GM23338 (cell line): ENCODE measurements at regions not wholly inside any gene's neighbourhood (a gene's known extent, or its start where the extent isn't known, plus 50 kb on each side); places are given as distances from the start of the nearest gene placed in this dataset.

ENCODE experiments used
- ATAC-seq: fragments of 200-7000 bp; cut with Tn5 transposase; 3 replicates; pipeline ENCODE4 v1.9.1; 2020
- DNase-seq: peaks from one replicate; pipeline ENCODE4 v3.0.0-alpha.2; 2015; ENCODE audit warnings: low spot score
- H2AFZ ChIP-seq: fragments of 200-600 bp; sonication (generic); 2 replicates; pipeline ENCODE4 v1.8.0; 2016; ENCODE audit warnings: antibody characterized with exemption, mild to moderate bottlenecking, moderate library complexity
- H3F3A ChIP-seq: fragments of 200-600 bp; sonication (generic); replicated peaks from 2 replicates; pipeline ENCODE4 v1.8.0; 2017; ENCODE audit warnings: antibody characterized with exemption, mixed run types, low read depth
- H3K27ac ChIP-seq: fragments of 200-600 bp; sonication (generic); 2 replicates; pipeline ENCODE4 v1.6.1; 2016; ENCODE audit warnings: low read depth
- H3K27me3 ChIP-seq: fragments of 200-600 bp; sonication (generic); 2 replicates; pipeline ENCODE4 v1.8.0; 2016; ENCODE audit warnings: mild to moderate bottlenecking, mixed run types, moderate library complexity; ENCODE audit not compliant: insufficient read depth
- H3K36me3 ChIP-seq: fragments of 200-600 bp; sonication (generic); 2 replicates; pipeline ENCODE4 v1.8.0; 2016; ENCODE audit warnings: mild to moderate bottlenecking; ENCODE audit not compliant: insufficient read depth
- H3K4me1 ChIP-seq: fragments of 200-600 bp; sonication (generic); 2 replicates; pipeline ENCODE4 v1.8.0; 2016; ENCODE audit warnings: mild to moderate bottlenecking, moderate library complexity; ENCODE audit not compliant: insufficient read depth
- H3K4me2 ChIP-seq: fragments of 200-600 bp; sonication (generic); 2 replicates; pipeline ENCODE4 v1.7.1; 2017; ENCODE audit warnings: mixed run types
- H3K4me3 ChIP-seq: fragments of 200-600 bp; sonication (generic); 2 replicates; pipeline ENCODE4 v1.6.1; 2016; ENCODE audit warnings: mixed run types
- H3K79me2 ChIP-seq: fragments of 200-600 bp; sonication (generic); replicated peaks from 2 replicates; pipeline ENCODE4 v1.8.0; 2017; ENCODE audit warnings: mild to moderate bottlenecking; ENCODE audit not compliant: insufficient read depth
- H3K9me2 ChIP-seq: fragments of 200-600 bp; sonication (generic); 2 replicates; pipeline ENCODE4 v1.8.0; 2017; ENCODE audit not compliant: insufficient read depth
- H4K20me1 ChIP-seq: fragments of 200-600 bp; sonication (generic); replicated peaks from 2 replicates; pipeline ENCODE4 v1.8.0; 2017; ENCODE audit warnings: mild to moderate bottlenecking; ENCODE audit not compliant: insufficient read depth
- H3K27ac Mint-ChIP-seq: 2 replicates; pipeline ENCODE4 v1.8.0; 2020; ENCODE audit warnings: inconsistent platforms, mild to moderate bottlenecking, moderate library complexity, mixed read lengths
- H3K27me3 Mint-ChIP-seq: 3 replicates; pipeline ENCODE4 v1.8.0; 2022; ENCODE audit warnings: low read depth, mild to moderate bottlenecking, moderate library complexity, mixed read lengths, inconsistent platforms; ENCODE audit not compliant: insufficient read depth, poor library complexity
- H3K36me3 Mint-ChIP-seq: 3 replicates; pipeline ENCODE4 v1.8.0; 2021; ENCODE audit warnings: low read depth, mild to moderate bottlenecking, inconsistent platforms, moderate library complexity, mixed read lengths
- H3K4me1 Mint-ChIP-seq: 3 replicates; pipeline ENCODE4 v1.8.0; 2020; ENCODE audit warnings: mild to moderate bottlenecking, inconsistent platforms, mixed read lengths
- H3K4me3 Mint-ChIP-seq: 3 replicates; pipeline ENCODE4 v1.8.0; 2021; ENCODE audit warnings: moderate library complexity, mild to moderate bottlenecking, inconsistent platforms, mixed read lengths
- H3K9me3 Mint-ChIP-seq: 3 replicates; pipeline ENCODE4 v1.8.0; 2020; ENCODE audit warnings: moderate library complexity, mild to moderate bottlenecking, inconsistent platforms, mixed read lengths
- EZH2 ChIP-seq: fragments of 200-600 bp; sonication (generic); IDR thresholded peaks from one replicate; pipeline ENCODE4 v1.8.0; 2017; ENCODE audit warnings: antibody characterized with exemption, mild to moderate bottlenecking, low read depth; ENCODE audit not compliant: unreplicated experiment
- EZH2phosphoT487 ChIP-seq: fragments of 200-600 bp; sonication (generic); IDR thresholded peaks from one replicate; pipeline ENCODE4 v1.8.1; 2018; ENCODE audit warnings: antibody characterized with exemption; ENCODE audit not compliant: unreplicated experiment
- JUNB ChIP-seq: IDR thresholded peaks from one replicate; pipeline ENCODE4 v1.6.1; 2016; ENCODE audit warnings: antibody characterized with exemption; ENCODE audit not compliant: unreplicated experiment
- NANOG ChIP-seq: IDR thresholded peaks from 2 replicates; pipeline ENCODE4 v1.6.1; 2016; ENCODE audit warnings: antibody characterized with exemption, borderline replicate concordance
- POLR2AphosphoS5 ChIP-seq: IDR thresholded peaks from 2 replicates; pipeline ENCODE4 v1.6.1; 2016; ENCODE audit warnings: antibody characterized with exemption, low read depth
- STAT1 ChIP-seq: IDR thresholded peaks from one replicate; pipeline ENCODE4 v1.6.1; 2016; ENCODE audit warnings: antibody characterized with exemption; ENCODE audit not compliant: unreplicated experiment
- ZNF114 ChIP-seq: fragments of 250-450 bp; sonication (Bioruptor Pico); IDR thresholded peaks from 2 replicates; pipeline ENCODE4 v1.5.0; 2020; ENCODE audit warnings: mild to moderate bottlenecking, moderate library complexity
- ZNF331 ChIP-seq: fragments of 250-450 bp; sonication (Bioruptor Pico); IDR thresholded peaks from 2 replicates; pipeline ENCODE4 v1.5.0; 2020; ENCODE audit warnings: low read depth, mild to moderate bottlenecking, moderate library complexity
- TF ChIP-seq, protein P1 (sequence below): IDR thresholded peaks from 2 replicates; pipeline ENCODE4 v1.6.1; 2016; ENCODE audit warnings: antibody characterized with exemption
- TF ChIP-seq, protein P2 (sequence below), 2 experiments: fragments of 200-600 bp in 1 of 2; sonication (generic) in 1 of 2; conservative IDR thresholded peaks; 2 replicates each; pipeline versions ENCODE4 v1.5.1 to v1.6.1; 2016 to 2017; ENCODE audit warnings: antibody characterized with exemption in 2 of 2, low read depth in 2 of 2, mild to moderate bottlenecking in 2 of 2, moderate library complexity in 1 of 2
- TF ChIP-seq, protein P3 (sequence below): IDR thresholded peaks from one replicate; pipeline ENCODE4 v1.6.1; 2018; ENCODE audit warnings: antibody characterized with exemption; ENCODE audit not compliant: unreplicated experiment
- TF ChIP-seq, protein P4 (sequence below): fragments of 250-450 bp; sonication (Bioruptor Pico); IDR thresholded peaks from 2 replicates; pipeline ENCODE4 v1.5.0; 2020; ENCODE audit warnings: mild to moderate bottlenecking, moderate library complexity

DNA sequence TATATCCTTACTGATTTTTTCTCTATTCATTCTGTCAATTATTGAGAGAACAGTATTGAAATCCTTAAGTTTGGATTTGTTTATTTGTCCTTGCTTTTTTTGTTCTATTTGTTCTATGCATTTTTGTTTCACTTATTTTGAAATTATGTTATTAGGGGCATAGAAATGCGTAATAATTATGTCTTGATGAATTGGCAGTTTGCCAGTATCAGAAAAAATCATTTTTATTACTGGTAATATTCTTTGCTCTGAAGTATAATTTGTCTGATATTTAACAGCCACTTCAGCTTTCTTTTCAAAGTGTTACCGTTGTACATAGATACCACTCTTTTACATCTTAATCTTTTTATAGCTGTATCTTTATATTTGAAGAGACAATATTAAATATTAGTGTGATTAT is 2090.9 kb upstream of the WWC1 start (continued):
- TF ChIP-seq, protein P1, sequence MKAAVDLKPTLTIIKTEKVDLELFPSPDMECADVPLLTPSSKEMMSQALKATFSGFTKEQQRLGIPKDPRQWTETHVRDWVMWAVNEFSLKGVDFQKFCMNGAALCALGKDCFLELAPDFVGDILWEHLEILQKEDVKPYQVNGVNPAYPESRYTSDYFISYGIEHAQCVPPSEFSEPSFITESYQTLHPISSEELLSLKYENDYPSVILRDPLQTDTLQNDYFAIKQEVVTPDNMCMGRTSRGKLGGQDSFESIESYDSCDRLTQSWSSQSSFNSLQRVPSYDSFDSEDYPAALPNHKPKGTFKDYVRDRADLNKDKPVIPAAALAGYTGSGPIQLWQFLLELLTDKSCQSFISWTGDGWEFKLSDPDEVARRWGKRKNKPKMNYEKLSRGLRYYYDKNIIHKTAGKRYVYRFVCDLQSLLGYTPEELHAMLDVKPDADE, result no peak
- no peak for TF ChIP-seq STAT1
- TF ChIP-seq EZH2, result no peak

DNA sequence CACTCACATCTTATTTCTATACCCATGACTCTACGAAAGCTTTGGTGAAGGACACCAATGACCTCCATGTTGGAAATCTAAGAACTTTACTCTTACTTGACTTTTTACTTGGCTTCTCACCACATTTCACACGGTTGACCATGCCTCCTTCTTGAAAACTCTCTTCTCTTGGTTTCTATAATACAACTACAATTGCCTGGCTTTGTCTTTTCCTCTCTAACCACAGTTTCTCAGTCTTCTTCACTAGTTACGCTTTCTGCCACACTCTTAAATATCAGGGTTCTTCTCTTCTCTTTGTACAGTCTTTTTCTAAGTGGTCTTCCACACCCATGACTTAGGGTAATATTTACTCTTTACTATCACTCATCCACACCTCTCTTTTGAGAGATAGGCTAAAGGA is 2079.8 kb upstream of the WWC1 start:
- no peaks in the 10 kb centered on the region for H3K4me1 ChIP-seq
- Mint-ChIP-seq H3K27ac (no peak overlapping the region), H3K36me3 (no peaks in the 10 kb centered on the region), H3K4me1 (no peaks in the 10 kb centered on the region), H3K27me3 (no peaks in the 10 kb centered on the region), H3K9me3 (no peaks in the 10 kb centered on the region; the same call in 2 of the 3 replicates), H3K4me3 (no peak overlapping the region)
- no peak for DNase-seq
- no peaks in the 10 kb centered on the region for H3K27me3 ChIP-seq
- no peaks in the 10 kb centered on the region for H3K36me3 ChIP-seq
- no peaks in the 10 kb centered on the region for H3F3A ChIP-seq
- no peak overlapping the region for H3K27ac ChIP-seq
- ATAC-seq, result no peak
- peaks cover 4% of the 10 kb centered on the region; the same call in 1 of the 2 replicates for H3K9me2 ChIP-seq
- H3K4me3 ChIP-seq, result no peak overlapping the region
- no peak overlapping the region for H3K4me2 ChIP-seq
- H4K20me1 ChIP-seq, result no peaks in the 10 kb centered on the region
- no peaks in the 10 kb centered on the region for H3K79me2 ChIP-seq
- no peak overlapping the region for H2AFZ ChIP-seq
- TF ChIP-seq EZH2, result no peak
- no peak for TF ChIP-seq POLR2AphosphoS5
- TF ChIP-seq, protein P2, sequence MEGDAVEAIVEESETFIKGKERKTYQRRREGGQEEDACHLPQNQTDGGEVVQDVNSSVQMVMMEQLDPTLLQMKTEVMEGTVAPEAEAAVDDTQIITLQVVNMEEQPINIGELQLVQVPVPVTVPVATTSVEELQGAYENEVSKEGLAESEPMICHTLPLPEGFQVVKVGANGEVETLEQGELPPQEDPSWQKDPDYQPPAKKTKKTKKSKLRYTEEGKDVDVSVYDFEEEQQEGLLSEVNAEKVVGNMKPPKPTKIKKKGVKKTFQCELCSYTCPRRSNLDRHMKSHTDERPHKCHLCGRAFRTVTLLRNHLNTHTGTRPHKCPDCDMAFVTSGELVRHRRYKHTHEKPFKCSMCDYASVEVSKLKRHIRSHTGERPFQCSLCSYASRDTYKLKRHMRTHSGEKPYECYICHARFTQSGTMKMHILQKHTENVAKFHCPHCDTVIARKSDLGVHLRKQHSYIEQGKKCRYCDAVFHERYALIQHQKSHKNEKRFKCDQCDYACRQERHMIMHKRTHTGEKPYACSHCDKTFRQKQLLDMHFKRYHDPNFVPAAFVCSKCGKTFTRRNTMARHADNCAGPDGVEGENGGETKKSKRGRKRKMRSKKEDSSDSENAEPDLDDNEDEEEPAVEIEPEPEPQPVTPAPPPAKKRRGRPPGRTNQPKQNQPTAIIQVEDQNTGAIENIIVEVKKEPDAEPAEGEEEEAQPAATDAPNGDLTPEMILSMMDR (conservative IDR thresholded peaks at IDR 0.05; ENCODE audit: low read depth in 2 of 2), result no peak
- TF ChIP-seq, protein P3, sequence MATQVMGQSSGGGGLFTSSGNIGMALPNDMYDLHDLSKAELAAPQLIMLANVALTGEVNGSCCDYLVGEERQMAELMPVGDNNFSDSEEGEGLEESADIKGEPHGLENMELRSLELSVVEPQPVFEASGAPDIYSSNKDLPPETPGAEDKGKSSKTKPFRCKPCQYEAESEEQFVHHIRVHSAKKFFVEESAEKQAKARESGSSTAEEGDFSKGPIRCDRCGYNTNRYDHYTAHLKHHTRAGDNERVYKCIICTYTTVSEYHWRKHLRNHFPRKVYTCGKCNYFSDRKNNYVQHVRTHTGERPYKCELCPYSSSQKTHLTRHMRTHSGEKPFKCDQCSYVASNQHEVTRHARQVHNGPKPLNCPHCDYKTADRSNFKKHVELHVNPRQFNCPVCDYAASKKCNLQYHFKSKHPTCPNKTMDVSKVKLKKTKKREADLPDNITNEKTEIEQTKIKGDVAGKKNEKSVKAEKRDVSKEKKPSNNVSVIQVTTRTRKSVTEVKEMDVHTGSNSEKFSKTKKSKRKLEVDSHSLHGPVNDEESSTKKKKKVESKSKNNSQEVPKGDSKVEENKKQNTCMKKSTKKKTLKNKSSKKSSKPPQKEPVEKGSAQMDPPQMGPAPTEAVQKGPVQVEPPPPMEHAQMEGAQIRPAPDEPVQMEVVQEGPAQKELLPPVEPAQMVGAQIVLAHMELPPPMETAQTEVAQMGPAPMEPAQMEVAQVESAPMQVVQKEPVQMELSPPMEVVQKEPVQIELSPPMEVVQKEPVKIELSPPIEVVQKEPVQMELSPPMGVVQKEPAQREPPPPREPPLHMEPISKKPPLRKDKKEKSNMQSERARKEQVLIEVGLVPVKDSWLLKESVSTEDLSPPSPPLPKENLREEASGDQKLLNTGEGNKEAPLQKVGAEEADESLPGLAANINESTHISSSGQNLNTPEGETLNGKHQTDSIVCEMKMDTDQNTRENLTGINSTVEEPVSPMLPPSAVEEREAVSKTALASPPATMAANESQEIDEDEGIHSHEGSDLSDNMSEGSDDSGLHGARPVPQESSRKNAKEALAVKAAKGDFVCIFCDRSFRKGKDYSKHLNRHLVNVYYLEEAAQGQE, result no peak
- no peak for TF ChIP-seq STAT1
- TF ChIP-seq, protein P4, sequence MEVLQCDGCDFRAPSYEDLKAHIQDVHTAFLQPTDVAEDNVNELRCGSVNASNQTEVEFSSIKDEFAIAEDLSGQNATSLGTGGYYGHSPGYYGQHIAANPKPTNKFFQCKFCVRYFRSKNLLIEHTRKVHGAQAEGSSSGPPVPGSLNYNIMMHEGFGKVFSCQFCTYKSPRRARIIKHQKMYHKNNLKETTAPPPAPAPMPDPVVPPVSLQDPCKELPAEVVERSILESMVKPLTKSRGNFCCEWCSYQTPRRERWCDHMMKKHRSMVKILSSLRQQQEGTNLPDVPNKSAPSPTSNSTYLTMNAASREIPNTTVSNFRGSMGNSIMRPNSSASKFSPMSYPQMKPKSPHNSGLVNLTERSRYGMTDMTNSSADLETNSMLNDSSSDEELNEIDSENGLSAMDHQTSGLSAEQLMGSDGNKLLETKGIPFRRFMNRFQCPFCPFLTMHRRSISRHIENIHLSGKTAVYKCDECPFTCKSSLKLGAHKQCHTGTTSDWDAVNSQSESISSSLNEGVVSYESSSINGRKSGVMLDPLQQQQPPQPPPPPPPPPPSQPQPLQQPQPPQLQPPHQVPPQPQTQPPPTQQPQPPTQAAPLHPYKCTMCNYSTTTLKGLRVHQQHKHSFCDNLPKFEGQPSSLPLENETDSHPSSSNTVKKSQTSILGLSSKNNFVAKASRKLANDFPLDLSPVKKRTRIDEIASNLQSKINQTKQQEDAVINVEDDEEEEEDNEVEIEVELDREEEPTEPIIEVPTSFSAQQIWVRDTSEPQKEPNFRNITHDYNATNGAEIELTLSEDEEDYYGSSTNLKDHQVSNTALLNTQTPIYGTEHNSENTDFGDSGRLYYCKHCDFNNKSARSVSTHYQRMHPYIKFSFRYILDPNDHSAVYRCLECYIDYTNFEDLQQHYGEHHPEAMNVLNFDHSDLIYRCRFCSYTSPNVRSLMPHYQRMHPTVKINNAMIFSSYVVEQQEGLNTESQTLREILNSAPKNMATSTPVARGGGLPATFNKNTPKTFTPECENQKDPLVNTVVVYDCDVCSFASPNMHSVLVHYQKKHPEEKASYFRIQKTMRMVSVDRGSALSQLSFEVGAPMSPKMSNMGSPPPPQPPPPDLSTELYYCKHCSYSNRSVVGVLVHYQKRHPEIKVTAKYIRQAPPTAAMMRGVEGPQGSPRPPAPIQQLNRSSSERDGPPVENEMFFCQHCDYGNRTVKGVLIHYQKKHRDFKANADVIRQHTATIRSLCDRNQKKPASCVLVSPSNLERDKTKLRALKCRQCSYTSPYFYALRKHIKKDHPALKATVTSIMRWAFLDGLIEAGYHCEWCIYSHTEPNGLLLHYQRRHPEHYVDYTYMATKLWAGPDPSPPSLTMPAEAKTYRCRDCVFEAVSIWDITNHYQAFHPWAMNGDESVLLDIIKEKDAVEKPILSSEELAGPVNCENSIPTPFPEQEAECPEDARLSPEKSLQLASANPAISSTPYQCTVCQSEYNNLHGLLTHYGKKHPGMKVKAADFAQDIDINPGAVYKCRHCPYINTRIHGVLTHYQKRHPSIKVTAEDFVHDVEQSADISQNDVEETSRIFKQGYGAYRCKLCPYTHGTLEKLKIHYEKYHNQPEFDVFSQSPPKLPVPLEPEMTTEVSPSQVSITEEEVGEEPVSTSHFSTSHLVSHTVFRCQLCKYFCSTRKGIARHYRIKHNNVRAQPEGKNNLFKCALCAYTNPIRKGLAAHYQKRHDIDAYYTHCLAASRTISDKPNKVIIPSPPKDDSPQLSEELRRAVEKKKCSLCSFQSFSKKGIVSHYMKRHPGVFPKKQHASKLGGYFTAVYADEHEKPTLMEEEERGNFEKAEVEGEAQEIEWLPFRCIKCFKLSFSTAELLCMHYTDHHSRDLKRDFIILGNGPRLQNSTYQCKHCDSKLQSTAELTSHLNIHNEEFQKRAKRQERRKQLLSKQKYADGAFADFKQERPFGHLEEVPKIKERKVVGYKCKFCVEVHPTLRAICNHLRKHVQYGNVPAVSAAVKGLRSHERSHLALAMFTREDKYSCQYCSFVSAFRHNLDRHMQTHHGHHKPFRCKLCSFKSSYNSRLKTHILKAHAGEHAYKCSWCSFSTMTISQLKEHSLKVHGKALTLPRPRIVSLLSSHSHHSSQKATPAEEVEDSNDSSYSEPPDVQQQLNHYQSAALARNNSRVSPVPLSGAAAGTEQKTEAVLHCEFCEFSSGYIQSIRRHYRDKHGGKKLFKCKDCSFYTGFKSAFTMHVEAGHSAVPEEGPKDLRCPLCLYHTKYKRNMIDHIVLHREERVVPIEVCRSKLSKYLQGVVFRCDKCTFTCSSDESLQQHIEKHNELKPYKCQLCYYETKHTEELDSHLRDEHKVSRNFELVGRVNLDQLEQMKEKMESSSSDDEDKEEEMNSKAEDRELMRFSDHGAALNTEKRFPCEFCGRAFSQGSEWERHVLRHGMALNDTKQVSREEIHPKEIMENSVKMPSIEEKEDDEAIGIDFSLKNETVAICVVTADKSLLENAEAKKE, result no peak
- TF ChIP-seq EZH2phosphoT487, result no peak
- no peak for TF ChIP-seq ZNF331 (CRISPR knock-in tag)
- no peak for TF ChIP-seq ZNF114 (CRISPR knock-in tag)
- no peak for TF ChIP-seq JUNB
- no peak for TF ChIP-seq NANOG
- TF ChIP-seq, protein P1, result no peak
